HepG2 (cell line): ENCODE measurements at regions not wholly inside any gene's neighbourhood (a gene's known extent, or its start where the extent isn't known, plus 50 kb on each side); places are given as distances from the start of the nearest gene placed in this dataset.
A peak's percentile ranks its signal among the peaks of the same experiment; 100 is the strongest.

ENCODE experiments used
- ATAC-seq: fragments of 200-7000 bp; cut with Tn5 transposase; 3 replicates; pipeline ENCODE4 v1.9.1; 2020; ENCODE audit warnings: mild to moderate bottlenecking, moderate library complexity
- BruUV-seq: library from RNA; stranded (reverse); fragments of 400-500 nt; replicated peaks from 2 replicates; lab custom pipeline; 2021; lab: Mats Ljungman, UMichigan
- CTCF ChIA-PET: fragments of 300-600 bp; formaldehyde crosslinking; extraction: SDS; loops from one replicate; lab custom pipeline; 2021; ENCODE audit warnings: low total read pairs, inconsistent platforms, low intra/inter-chr PET ratio; lab: Yijun Ruan, JAX
- POLR2A ChIA-PET: fragments of 350-600 bp; sonication (Branson Sonifier 250); formaldehyde crosslinking; loops from one replicate; lab custom pipeline; 2020; ENCODE audit warnings: antibody characterized with exemption, inconsistent platforms; lab: Yijun Ruan, JAX
- DNase-seq: peaks from one replicate; pipeline ENCODE4 v3.0.0-alpha.2; 2015; ENCODE audit warnings: low spot score
- FAIRE-seq: peaks from 3 replicates; lab custom pipeline; 2011; peaks lifted over from hg19 to GRCh38; lab: Jason Lieb, UNC
- H2AFZ ChIP-seq: one replicate; pipeline ENCODE4 v1.6.1; 2011; ENCODE audit warnings: low read length, inconsistent platforms
- H3K27ac ChIP-seq: fragments of 300-600 bp; 3 replicates; pipeline ENCODE4 v1.8.0; 2011; ENCODE audit warnings: mixed run types, mild to moderate bottlenecking, mixed read lengths, low read length, inconsistent platforms; ENCODE audit not compliant: insufficient read depth; ENCODE audit errors: extremely low read length
- H3K27me3 ChIP-seq, 2 experiments: fragments of 200-600 bp in 1 of 2; 2 replicates in 1 of 2; 3 replicates in 1 of 2; pipeline versions ENCODE4 v1.6.0 to v1.8.0; 2011; ENCODE audit warnings: low read length in 2 of 2, mild to moderate bottlenecking in 2 of 2, moderate library complexity in 2 of 2, inconsistent platforms in 1 of 2; ENCODE audit not compliant: insufficient read depth in 2 of 2, control insufficient read depth in 1 of 2
- H3K36me3 ChIP-seq, 2 experiments: fragments of 200-600 bp in 1 of 2; replicated peaks in 1 of 2; 2 replicates in 1 of 2; 3 replicates in 1 of 2; pipeline versions ENCODE4 v1.5.1 to v1.8.0; 2011; ENCODE audit warnings: low read length in 2 of 2, inconsistent platforms in 1 of 2; ENCODE audit not compliant: insufficient read depth in 2 of 2, control insufficient read depth in 1 of 2
- H3K4me1 ChIP-seq: 2 replicates; pipeline ENCODE4 v1.5.1; 2012; ENCODE audit warnings: low read length, inconsistent platforms; ENCODE audit not compliant: insufficient read depth
- H3K4me2 ChIP-seq: 2 replicates; pipeline ENCODE4 v1.6.0; 2011; ENCODE audit warnings: low read depth, low read length, inconsistent platforms
- H3K4me3 ChIP-seq, 3 experiments: fragments of 200-600 bp in 1 of 3; sonication (generic), shearing (Covaris generic) in 1 of 3; replicated peaks in 1 of 3; 2 replicates each; pipeline ENCODE4 v1.5.1; 2011 to 2016; ENCODE audit warnings: low read length in 3 of 3, inconsistent platforms in 2 of 3, low read depth in 2 of 3, mild to moderate bottlenecking in 2 of 3, control low read depth in 1 of 3, mixed read lengths in 1 of 3; ENCODE audit not compliant: insufficient read depth in 1 of 3
- H3K79me2 ChIP-seq: one replicate; pipeline ENCODE4 v1.6.1; 2011; ENCODE audit warnings: low read length, inconsistent platforms; ENCODE audit not compliant: insufficient read depth
- H3K9ac ChIP-seq: 2 replicates; pipeline ENCODE4 v1.6.0; 2011; ENCODE audit warnings: mild to moderate bottlenecking, low read depth, low read length, inconsistent platforms; ENCODE audit not compliant: insufficient read depth
- H3K9me3 ChIP-seq: 2 replicates; pipeline ENCODE4 v1.5.1; 2012; ENCODE audit warnings: mild to moderate bottlenecking, low read length
- H4K20me1 ChIP-seq: 2 replicates; pipeline ENCODE4 v1.6.0; 2011; ENCODE audit warnings: inconsistent platforms, mild to moderate bottlenecking, low read length, moderate library complexity; ENCODE audit not compliant: insufficient read depth
- HMGXB4 ChIP-seq, 2 experiments: sonication (generic) in 1 of 2; formaldehyde crosslinking in 1 of 2; IDR thresholded peaks; 2 replicates each; pipeline versions ENCODE4 v1.4.0 to v1.6.1; 2018 to 2020; ENCODE audit warnings: missing genetic modification reagents in 2 of 2, borderline replicate concordance in 1 of 2, low read depth in 1 of 2, mild to moderate bottlenecking in 1 of 2, missing biosample characterization in 1 of 2
- MAFF ChIP-seq: IDR thresholded peaks from 2 replicates; pipeline ENCODE4 v1.6.1; 2011; ENCODE audit warnings: low read depth, low read length, improper control_type of control experiment
- MAFK ChIP-seq, 2 experiments: IDR thresholded peaks in 1 of 2; conservative IDR thresholded peaks in 1 of 2; 2 replicates each; pipeline ENCODE4 v1.6.1; 2011; ENCODE audit warnings: improper control_type of control experiment in 2 of 2, low read length in 2 of 2
- NFE2L2 ChIP-seq: fragments of 150-350 bp; IDR thresholded peaks from 2 replicates; pipeline ENCODE4 v1.6.1; 2014; ENCODE audit warnings: low read length
- ZNF225 ChIP-seq: sonication (generic); formaldehyde crosslinking; IDR thresholded peaks from 2 replicates; pipeline ENCODE4 v1.4.0; 2020; ENCODE audit warnings: mild to moderate bottlenecking, missing genetic modification reagents
- WGBS: methylation state at CpG from one replicate; pipeline ENCODE4 v1.1.6; 2017; ENCODE audit warnings: low lambda C conversion rate; 5-methylcytosine and 5-hydroxymethylcytosine counted together
- in situ Hi-C: cut with HindIII; loops from 2 replicates; pipeline ENCODE4 v1.10.0; 2017; ENCODE audit warnings: low pct_unique_long_range_greater_than_20kb; ENCODE audit not compliant: extremely low pct_ligation_motif_present
- intact Hi-C: fragments of 100-400 bp; cut with micrococcal nuclease; formaldehyde crosslinking; loops from one replicate; pipeline ENCODE4 v1.10.0; 2022; ENCODE audit not compliant: unreplicated experiment

- no peak overlapping the region for H2AFZ ChIP-seq
- no peak for ATAC-seq
- DNase-seq = no peak
- intact Hi-C loops = no loop called here
- in situ Hi-C loops = no loop called here
- H3K4me3 ChIP-seq = no peak overlapping the region
- FAIRE-seq = no peak
- WGBS = 15% methylated on average over 7 of the region's 7 CpGs
- no peaks in the 10 kb centered on the region for H3K27me3 ChIP-seq
- H3K9ac ChIP-seq = no peak overlapping the region
- TF ChIP-seq ZNF225 (CRISPR knock-in tag) (no peak), MAFK (conservative IDR thresholded peaks at IDR 0.05 in 1 of 2, IDR thresholded peaks at IDR 0.05 in 1 of 2; ENCODE audit: low read length in 2 of 2) (peak; percentile 74 to 85; a peak in 3 of 4 replicates), MAFF (peak; percentile 64), NFE2L2 (peak; percentile 86), HMGXB4 (CRISPR knock-in tag; IDR thresholded peaks at IDR 0.05; ENCODE audit: borderline replicate concordance in 1 of 2, low read depth in 1 of 2) (no peak)
- H3K9me3 ChIP-seq = no peaks in the 10 kb centered on the region
- no peaks in the 10 kb centered on the region for H3K4me1 ChIP-seq
- H4K20me1 ChIP-seq = no peaks in the 10 kb centered on the region
- no peak overlapping the region for H3K4me2 ChIP-seq
- no peak overlapping the region for H3K27ac ChIP-seq
- POLR2A ChIA-PET = no interaction called here
- H3K36me3 ChIP-seq = no peaks in the 10 kb centered on the region
- CTCF ChIA-PET = no interaction called here
- no TSS peak for BruUV-seq
- H3K79me2 ChIP-seq = no peaks in the 10 kb centered on the region
Observed at GRCh38 chr7:117997862-117998825, 124.9 kb upstream of the CTTNBP2 start.
